WTC11 (cell line): ENCODE measurements at regions not wholly inside any gene's neighbourhood (a gene's known extent, or its start where the extent isn't known, plus 50 kb on each side); places are given as distances from the start of the nearest gene placed in this dataset.

ENCODE experiments used
- ATF1 ChIP-seq: sonication (generic); formaldehyde crosslinking; IDR thresholded peaks from 2 replicates; pipeline ENCODE4 v1.8.1; 2023; ENCODE audit warnings: mild to moderate bottlenecking, moderate library complexity, missing genetic modification reagents
- CBFB ChIP-seq: sonication (generic); formaldehyde crosslinking; IDR thresholded peaks from 2 replicates; pipeline ENCODE4 v1.8.1; 2022; ENCODE audit warnings: mild to moderate bottlenecking, low read depth, missing genetic modification reagents
- FOXJ3 ChIP-seq: sonication (generic); formaldehyde crosslinking; IDR thresholded peaks from 2 replicates; pipeline ENCODE4 v1.9.0; 2021; ENCODE audit warnings: missing genetic modification reagents, mild to moderate bottlenecking, borderline replicate concordance
- FOXK1 ChIP-seq: sonication (generic); formaldehyde crosslinking; IDR thresholded peaks from 2 replicates; pipeline ENCODE4 v1.8.0; 2022; ENCODE audit warnings: mild to moderate bottlenecking, moderate library complexity, missing genetic modification reagents
- FOXP1 ChIP-seq: sonication (generic); formaldehyde crosslinking; IDR thresholded peaks from 2 replicates; pipeline ENCODE4 v1.8.0; 2022; ENCODE audit warnings: missing genetic modification reagents, mild to moderate bottlenecking, moderate library complexity, borderline replicate concordance
- JUN ChIP-seq: sonication (generic); formaldehyde crosslinking; IDR thresholded peaks from 2 replicates; pipeline ENCODE4 v1.8.0; 2023; ENCODE audit warnings: mild to moderate bottlenecking, missing genetic modification reagents
- MXD4 ChIP-seq: fragments of 250-450 bp; sonication (Bioruptor Pico); IDR thresholded peaks from 2 replicates; pipeline ENCODE4 v1.8.0; 2021; ENCODE audit warnings: mild to moderate bottlenecking, moderate library complexity, borderline replicate concordance
- ZBTB21 ChIP-seq: sonication (generic); formaldehyde crosslinking; IDR thresholded peaks from 2 replicates; pipeline ENCODE4 v1.8.1; 2023; ENCODE audit warnings: mild to moderate bottlenecking, missing genetic modification reagents, borderline replicate concordance
- TF ChIP-seq, protein P1 (sequence below): fragments of 200-600 bp; IDR thresholded peaks from 2 replicates; pipeline ENCODE4 v1.8.0; 2022; ENCODE audit warnings: antibody characterized with exemption
- TF ChIP-seq, protein P2 (sequence below): sonication (generic); formaldehyde crosslinking; IDR thresholded peaks from 2 replicates; pipeline ENCODE4 v1.8.0; 2023; ENCODE audit warnings: missing genetic modification reagents
- TF ChIP-seq, protein P3 (sequence below): sonication (generic); formaldehyde crosslinking; IDR thresholded peaks from 2 replicates; pipeline ENCODE4 v1.8.1; 2023; ENCODE audit warnings: mild to moderate bottlenecking, missing genetic modification reagents
- TF ChIP-seq, protein P4 (sequence below): sonication (generic); formaldehyde crosslinking; IDR thresholded peaks from 2 replicates; pipeline ENCODE4 v1.8.1; 2022; ENCODE audit warnings: low read depth, missing genetic modification reagents, borderline replicate concordance

DNA sequence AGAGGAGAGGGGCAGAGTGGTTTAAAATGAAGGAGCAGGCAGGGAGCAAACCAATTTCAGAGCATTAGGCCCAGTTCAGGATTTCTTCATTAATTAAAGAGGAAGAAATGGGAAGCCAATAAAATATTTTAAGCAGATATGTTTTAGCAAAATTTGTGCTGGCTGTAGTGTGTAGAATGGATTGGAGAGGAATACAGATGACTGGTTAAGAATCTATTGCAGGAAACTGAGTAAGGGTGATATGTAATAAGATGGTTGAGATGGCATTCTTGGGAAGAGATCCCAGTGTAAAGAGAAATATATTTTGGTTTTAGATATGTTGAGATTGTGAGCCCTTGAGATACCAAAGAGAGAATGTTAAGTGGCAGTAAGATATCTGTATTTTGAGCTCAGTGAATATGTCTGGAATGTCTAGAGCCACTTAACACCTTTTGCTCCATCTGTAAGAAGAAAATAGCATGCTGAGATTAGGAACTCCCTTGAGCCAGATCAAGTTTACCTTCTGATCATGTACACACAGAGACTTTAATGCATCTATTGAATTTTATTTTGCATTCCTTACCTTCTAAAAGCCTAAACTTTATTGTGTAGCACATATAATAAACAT lies 79.5 kb upstream of the SLC27A6 start:
- TF ChIP-seq, protein P1, sequence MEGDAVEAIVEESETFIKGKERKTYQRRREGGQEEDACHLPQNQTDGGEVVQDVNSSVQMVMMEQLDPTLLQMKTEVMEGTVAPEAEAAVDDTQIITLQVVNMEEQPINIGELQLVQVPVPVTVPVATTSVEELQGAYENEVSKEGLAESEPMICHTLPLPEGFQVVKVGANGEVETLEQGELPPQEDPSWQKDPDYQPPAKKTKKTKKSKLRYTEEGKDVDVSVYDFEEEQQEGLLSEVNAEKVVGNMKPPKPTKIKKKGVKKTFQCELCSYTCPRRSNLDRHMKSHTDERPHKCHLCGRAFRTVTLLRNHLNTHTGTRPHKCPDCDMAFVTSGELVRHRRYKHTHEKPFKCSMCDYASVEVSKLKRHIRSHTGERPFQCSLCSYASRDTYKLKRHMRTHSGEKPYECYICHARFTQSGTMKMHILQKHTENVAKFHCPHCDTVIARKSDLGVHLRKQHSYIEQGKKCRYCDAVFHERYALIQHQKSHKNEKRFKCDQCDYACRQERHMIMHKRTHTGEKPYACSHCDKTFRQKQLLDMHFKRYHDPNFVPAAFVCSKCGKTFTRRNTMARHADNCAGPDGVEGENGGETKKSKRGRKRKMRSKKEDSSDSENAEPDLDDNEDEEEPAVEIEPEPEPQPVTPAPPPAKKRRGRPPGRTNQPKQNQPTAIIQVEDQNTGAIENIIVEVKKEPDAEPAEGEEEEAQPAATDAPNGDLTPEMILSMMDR = no peak
- TF ChIP-seq MXD4 (CRISPR knock-in tag) (no peak), JUN (CRISPR knock-in tag) (no peak), CBFB (CRISPR knock-in tag) (no peak), ZBTB21 (CRISPR knock-in tag) (no peak), FOXJ3 (CRISPR knock-in tag) (no peak), FOXK1 (CRISPR knock-in tag) (no peak), ATF1 (CRISPR knock-in tag) (no peak), FOXP1 (CRISPR knock-in tag) (no peak)
- TF ChIP-seq, protein P2, sequence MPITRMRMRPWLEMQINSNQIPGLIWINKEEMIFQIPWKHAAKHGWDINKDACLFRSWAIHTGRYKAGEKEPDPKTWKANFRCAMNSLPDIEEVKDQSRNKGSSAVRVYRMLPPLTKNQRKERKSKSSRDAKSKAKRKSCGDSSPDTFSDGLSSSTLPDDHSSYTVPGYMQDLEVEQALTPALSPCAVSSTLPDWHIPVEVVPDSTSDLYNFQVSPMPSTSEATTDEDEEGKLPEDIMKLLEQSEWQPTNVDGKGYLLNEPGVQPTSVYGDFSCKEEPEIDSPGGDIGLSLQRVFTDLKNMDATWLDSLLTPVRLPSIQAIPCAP = no peak
- TF ChIP-seq, protein P3, sequence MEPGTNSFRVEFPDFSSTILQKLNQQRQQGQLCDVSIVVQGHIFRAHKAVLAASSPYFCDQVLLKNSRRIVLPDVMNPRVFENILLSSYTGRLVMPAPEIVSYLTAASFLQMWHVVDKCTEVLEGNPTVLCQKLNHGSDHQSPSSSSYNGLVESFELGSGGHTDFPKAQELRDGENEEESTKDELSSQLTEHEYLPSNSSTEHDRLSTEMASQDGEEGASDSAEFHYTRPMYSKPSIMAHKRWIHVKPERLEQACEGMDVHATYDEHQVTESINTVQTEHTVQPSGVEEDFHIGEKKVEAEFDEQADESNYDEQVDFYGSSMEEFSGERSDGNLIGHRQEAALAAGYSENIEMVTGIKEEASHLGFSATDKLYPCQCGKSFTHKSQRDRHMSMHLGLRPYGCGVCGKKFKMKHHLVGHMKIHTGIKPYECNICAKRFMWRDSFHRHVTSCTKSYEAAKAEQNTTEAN (CRISPR knock-in tag) = no peak
- TF ChIP-seq, protein P4, sequence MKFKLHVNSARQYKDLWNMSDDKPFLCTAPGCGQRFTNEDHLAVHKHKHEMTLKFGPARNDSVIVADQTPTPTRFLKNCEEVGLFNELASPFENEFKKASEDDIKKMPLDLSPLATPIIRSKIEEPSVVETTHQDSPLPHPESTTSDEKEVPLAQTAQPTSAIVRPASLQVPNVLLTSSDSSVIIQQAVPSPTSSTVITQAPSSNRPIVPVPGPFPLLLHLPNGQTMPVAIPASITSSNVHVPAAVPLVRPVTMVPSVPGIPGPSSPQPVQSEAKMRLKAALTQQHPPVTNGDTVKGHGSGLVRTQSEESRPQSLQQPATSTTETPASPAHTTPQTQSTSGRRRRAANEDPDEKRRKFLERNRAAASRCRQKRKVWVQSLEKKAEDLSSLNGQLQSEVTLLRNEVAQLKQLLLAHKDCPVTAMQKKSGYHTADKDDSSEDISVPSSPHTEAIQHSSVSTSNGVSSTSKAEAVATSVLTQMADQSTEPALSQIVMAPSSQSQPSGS = no peak
